Neuronal stem cell (in vitro differentiated cells): ENCODE measurements at regions not wholly inside any gene's neighbourhood (a gene's known extent, or its start where the extent isn't known, plus 50 kb on each side); places are given as distances from the start of the nearest gene placed in this dataset.
"Not testable (repeated sequence)": the region's sequence is repeated elsewhere in the genome, so short reads cannot be mapped to it uniquely, and the experiment has no call there.

Source experiments
- DNase-seq: peaks from one replicate; pipeline ENCODE4 v3.0.0-alpha.2; 2013; ENCODE audit warnings: low spot score
- H2AFZ ChIP-seq: one replicate; pipeline ENCODE4 v1.6.1; 2013; ENCODE audit warnings: mild to moderate bottlenecking, low read length, inconsistent platforms
- H2AK5ac ChIP-seq: 2 replicates; pipeline ENCODE4 v1.6.1; 2013; ENCODE audit warnings: low read depth, mild to moderate bottlenecking, inconsistent platforms, low read length, moderate library complexity, mixed read lengths
- H2BK120ac ChIP-seq: 2 replicates; pipeline ENCODE4 v1.6.1; 2013; ENCODE audit warnings: low read depth, mild to moderate bottlenecking, inconsistent platforms, low read length, moderate library complexity, mixed read lengths
- H2BK12ac ChIP-seq: one replicate; pipeline ENCODE4 v1.6.1; 2013; ENCODE audit warnings: low read length, inconsistent platforms
- H2BK15ac ChIP-seq: 2 replicates; pipeline ENCODE4 v1.6.1; 2013; ENCODE audit warnings: mild to moderate bottlenecking, low read length, inconsistent platforms, mixed read lengths
- H2BK5ac ChIP-seq: one replicate; pipeline ENCODE4 v1.6.1; 2013; ENCODE audit warnings: inconsistent platforms, mild to moderate bottlenecking, low read length, moderate library complexity
- H3K14ac ChIP-seq: one replicate; pipeline ENCODE4 v1.6.1; 2013; ENCODE audit warnings: low read length, inconsistent platforms
- H3K18ac ChIP-seq: 2 replicates; pipeline ENCODE4 v1.6.1; 2013; ENCODE audit warnings: low read length, inconsistent platforms
- H3K23ac ChIP-seq: 2 replicates; pipeline ENCODE4 v1.6.1; 2013; ENCODE audit warnings: low read depth, mild to moderate bottlenecking, mixed read lengths, low read length, inconsistent platforms; ENCODE audit not compliant: poor library complexity
- H3K27ac ChIP-seq: replicated peaks from 3 replicates; pipeline ENCODE4 v1.5.1; 2013; ENCODE audit warnings: low read length, inconsistent platforms
- H3K27me3 ChIP-seq, 3 experiments: 2 replicates each; pipeline ENCODE4 v1.6.1; 2013; ENCODE audit warnings: low read length in 3 of 3, mild to moderate bottlenecking in 2 of 3, inconsistent platforms in 1 of 3, low read depth in 1 of 3, mixed read lengths in 1 of 3, moderate library complexity in 1 of 3; ENCODE audit not compliant: control insufficient read depth in 3 of 3, insufficient read depth in 3 of 3
- H3K36me3 ChIP-seq, 2 donors: replicated peaks in 1 of 2; 2 replicates each; pipeline ENCODE4 v1.6.1; 2013; ENCODE audit warnings: low read length in 2 of 2; ENCODE audit not compliant: control insufficient read depth in 2 of 2, insufficient read depth in 2 of 2
- H3K4ac ChIP-seq: 2 replicates; pipeline ENCODE4 v1.6.1; 2013; ENCODE audit warnings: inconsistent platforms, mild to moderate bottlenecking, low read length, moderate library complexity
- H3K4me1 ChIP-seq, 2 donors: 1 replicate in 1 of 2; 2 replicates in 1 of 2; pipeline ENCODE4 v1.6.1; 2013; ENCODE audit warnings: low read length in 2 of 2, low read depth in 1 of 2; ENCODE audit not compliant: control insufficient read depth in 2 of 2, insufficient read depth in 1 of 2
- H3K4me2 ChIP-seq: one replicate; pipeline ENCODE4 v1.6.1; 2013; ENCODE audit warnings: mild to moderate bottlenecking, low read length, inconsistent platforms; ENCODE audit not compliant: insufficient read depth, poor library complexity, severe bottlenecking
- H3K4me3 ChIP-seq, 2 donors: 2 replicates each; pipeline ENCODE4 v1.5.1; 2013; ENCODE audit warnings: low read length in 2 of 2, mild to moderate bottlenecking in 2 of 2, inconsistent platforms in 1 of 2, moderate library complexity in 1 of 2
- H3K79me1 ChIP-seq: one replicate; pipeline ENCODE4 v1.6.1; 2013; ENCODE audit warnings: low read depth, mild to moderate bottlenecking, inconsistent platforms, low read length, moderate library complexity
- H3K9ac ChIP-seq: one replicate; pipeline ENCODE4 v1.6.1; 2013; ENCODE audit warnings: mild to moderate bottlenecking, low read depth, low read length, inconsistent platforms; ENCODE audit not compliant: poor library complexity
- H3K9me3 ChIP-seq, 2 donors: replicated peaks in 1 of 2; 2 replicates each; pipeline versions ENCODE3 to v1.6.1; 2013; ENCODE audit warnings: low read length in 2 of 2, mild to moderate bottlenecking in 2 of 2, inconsistent platforms in 1 of 2, low read depth in 1 of 2, mixed read lengths in 1 of 2, moderate library complexity in 1 of 2; ENCODE audit not compliant: control insufficient read depth in 2 of 2, insufficient read depth in 1 of 2
- H4K8ac ChIP-seq: one replicate; pipeline ENCODE4 v1.6.1; 2013; ENCODE audit warnings: low read depth, mild to moderate bottlenecking, inconsistent platforms, low read length, moderate library complexity
- H4K91ac ChIP-seq: one replicate; pipeline ENCODE4 v1.6.1; 2013; ENCODE audit warnings: low read length, low read depth, mild to moderate bottlenecking, inconsistent platforms; ENCODE audit not compliant: poor library complexity
- WGBS, 2 donors: extraction: QIAGEN DNeasy Blood & Tissue Kit; methylation state at CpG; one replicate each; pipeline ENCODE4 v1.1.7; 2013; ENCODE audit warnings: missing lambda C conversion rate in 2 of 2, mixed read lengths in 1 of 2; ENCODE audit not compliant: insufficient read length in 2 of 2, insufficient replicate concordance in 1 of 2; ENCODE audit errors: extremely low coverage in 2 of 2; 5-methylcytosine and 5-hydroxymethylcytosine counted together

DNA sequence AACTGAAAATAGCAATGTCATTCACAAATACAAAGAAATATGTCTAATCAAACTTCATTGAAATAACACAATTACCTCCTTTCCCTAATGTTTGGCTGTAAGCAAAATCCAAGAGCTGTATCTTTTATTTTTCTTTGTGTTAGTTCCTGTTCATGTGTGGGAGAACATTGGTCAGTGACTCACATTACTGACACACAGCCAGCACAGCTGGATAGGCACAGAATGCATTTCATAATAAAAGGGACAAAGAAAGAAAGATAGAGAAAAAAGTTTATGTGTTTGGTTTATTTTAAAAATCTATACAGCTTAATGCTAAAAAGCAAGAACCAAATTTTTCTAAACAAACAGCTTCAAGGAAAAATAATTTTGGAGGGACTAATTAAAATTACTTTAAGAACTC, 185.6 kb upstream of the COL3A1 start:
- Histone ChIP-seq H4K91ac (no peak overlapping the region), H3K4me2 (no peak overlapping the region), H3K23ac (no peak overlapping the region), H3K9me3 (peaks cover 0 to 6% of the 10 kb centered on the region in 2 donors), H4K8ac (no peak overlapping the region), H2AK5ac (no peak overlapping the region), H2AFZ (peak overlapping the region; percentile 54), H3K18ac (no peak overlapping the region), H3K36me3 (no peaks in the 10 kb centered on the region), H3K14ac (no peak overlapping the region), H3K79me1 (no peaks in the 10 kb centered on the region), H3K4me1 (peaks cover 0 to 8% of the 10 kb centered on the region in 2 donors), H3K27ac (no peak overlapping the region), H2BK5ac (no peak overlapping the region), H2BK15ac (no peak overlapping the region), H2BK12ac (no peak overlapping the region), H3K9ac (no peak overlapping the region), H3K4ac (no peak overlapping the region), H3K27me3 (no peaks in the 10 kb centered on the region), H2BK120ac (no peak overlapping the region), H3K4me3 (no peak overlapping the region)
- no peak for DNase-seq

DNA sequence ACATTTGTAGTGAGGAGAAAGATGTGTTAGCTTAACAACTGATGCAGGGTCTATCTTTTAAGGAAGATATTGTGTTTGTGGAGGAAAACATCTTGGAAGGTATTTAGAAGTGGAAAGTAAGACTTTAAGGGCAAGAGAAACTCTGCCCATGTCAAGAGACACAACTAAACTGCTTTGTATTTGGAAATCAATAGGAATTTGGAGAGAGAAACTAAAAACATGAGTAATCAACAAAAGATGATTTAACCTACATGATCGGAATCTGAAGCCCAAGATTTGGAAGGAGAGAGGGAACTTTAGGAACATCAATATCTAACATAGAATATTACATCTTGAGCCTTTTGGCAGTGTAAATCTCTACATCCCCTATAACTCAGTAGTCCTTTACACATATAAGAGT, 184.2 kb upstream of the COL3A1 start:
- Histone ChIP-seq H4K8ac (no peak overlapping the region), H3K4ac (no peak overlapping the region), H3K18ac (no peak overlapping the region), H4K91ac (no peak overlapping the region), H2BK12ac (no peak overlapping the region), H2BK15ac (no peak overlapping the region), H3K14ac (no peak overlapping the region), H2BK5ac (no peak overlapping the region), H3K79me1 (no peaks in the 10 kb centered on the region), H2AFZ (no peak overlapping the region), H3K9me3 (peaks cover 0 to 6% of the 10 kb centered on the region in 2 donors), H3K4me1 (peaks cover 0 to 8% of the 10 kb centered on the region in 2 donors), H3K9ac (no peak overlapping the region), H3K27me3 (no peaks in the 10 kb centered on the region), H3K36me3 (no peaks in the 10 kb centered on the region), H3K27ac (no peak overlapping the region), H3K4me2 (no peak overlapping the region), H2AK5ac (no peak overlapping the region), H2BK120ac (no peak overlapping the region), H3K4me3 (no peak overlapping the region), H3K23ac (no peak overlapping the region)
- no CpG with 5 or more reads among the region's 1 CpG for WGBS, 2 donors
- no peak for DNase-seq

- H3K9me3 ChIP-seq, H4K91ac ChIP-seq, H3K27ac ChIP-seq, H2BK5ac ChIP-seq, H2BK120ac ChIP-seq, H2AFZ ChIP-seq, DNase-seq, H3K23ac ChIP-seq, H2BK12ac ChIP-seq, H3K4ac ChIP-seq, H3K27me3 ChIP-seq, H2BK15ac ChIP-seq, H3K14ac ChIP-seq, H3K36me3 ChIP-seq, H4K8ac ChIP-seq, H3K18ac ChIP-seq, H3K79me1 ChIP-seq, H3K4me3 ChIP-seq, H3K4me1 ChIP-seq, H2AK5ac ChIP-seq, H3K9ac ChIP-seq, H3K4me2 ChIP-seq: not testable (repeated sequence)
- WGBS, 2 donors, result no CpG with 5 or more reads among the region's 4 CpGs
These were observed 179.7 kb upstream of the COL3A1 start for GRCh38 chr2:188794453-188794852.

DNA sequence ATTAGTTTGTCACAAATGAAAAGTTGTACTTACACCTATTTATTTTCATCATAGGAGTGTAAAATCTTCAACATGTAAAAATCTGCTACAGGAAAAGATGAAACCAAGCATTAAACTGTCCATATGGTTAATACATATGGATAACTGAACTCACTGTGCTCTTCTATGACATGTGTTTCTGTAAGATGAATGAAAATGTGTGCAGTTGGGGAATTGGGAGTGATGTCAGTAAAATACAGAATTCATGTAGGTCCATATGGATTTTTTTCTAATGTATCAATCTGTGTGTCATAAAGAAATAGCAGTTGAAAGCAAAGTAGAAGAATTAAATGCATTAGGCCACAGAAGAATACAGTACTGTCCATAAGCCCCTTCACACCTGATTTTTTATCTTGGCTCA, 178.4 kb upstream of the COL3A1 start:
- no peak overlapping the region for H4K91ac ChIP-seq
- H3K27ac ChIP-seq, result no peak overlapping the region
- H3K14ac ChIP-seq, result no peak overlapping the region
- H3K4me3 ChIP-seq, result no peak overlapping the region
- no peak overlapping the region for H3K23ac ChIP-seq
- no peak overlapping the region for H3K18ac ChIP-seq
- no peaks in the 10 kb centered on the region for H3K27me3 ChIP-seq
- no peak overlapping the region for H2BK12ac ChIP-seq
- no peaks in the 10 kb centered on the region for H3K36me3 ChIP-seq
- H3K9me3 ChIP-seq, result no peaks in the 10 kb centered on the region
- no peaks in the 10 kb centered on the region for H3K4me1 ChIP-seq
- no peak overlapping the region for H2BK15ac ChIP-seq
- H4K8ac ChIP-seq, result no peak overlapping the region
- H2AFZ ChIP-seq, result no peak overlapping the region
- no peak overlapping the region for H2BK5ac ChIP-seq
- no peaks in the 10 kb centered on the region for H3K79me1 ChIP-seq
- no peak for DNase-seq
- no peak overlapping the region for H3K4me2 ChIP-seq
- H2BK120ac ChIP-seq, result no peak overlapping the region
- H2AK5ac ChIP-seq, result no peak overlapping the region
- H3K9ac ChIP-seq, result no peak overlapping the region
- H3K4ac ChIP-seq, result no peak overlapping the region
